ENCODE measurements at regions not wholly inside any gene's neighbourhood (a gene's known extent, or its start where the extent isn't known, plus 50 kb on each side); places are given as distances from the start of the nearest gene placed in this dataset.

DNA sequence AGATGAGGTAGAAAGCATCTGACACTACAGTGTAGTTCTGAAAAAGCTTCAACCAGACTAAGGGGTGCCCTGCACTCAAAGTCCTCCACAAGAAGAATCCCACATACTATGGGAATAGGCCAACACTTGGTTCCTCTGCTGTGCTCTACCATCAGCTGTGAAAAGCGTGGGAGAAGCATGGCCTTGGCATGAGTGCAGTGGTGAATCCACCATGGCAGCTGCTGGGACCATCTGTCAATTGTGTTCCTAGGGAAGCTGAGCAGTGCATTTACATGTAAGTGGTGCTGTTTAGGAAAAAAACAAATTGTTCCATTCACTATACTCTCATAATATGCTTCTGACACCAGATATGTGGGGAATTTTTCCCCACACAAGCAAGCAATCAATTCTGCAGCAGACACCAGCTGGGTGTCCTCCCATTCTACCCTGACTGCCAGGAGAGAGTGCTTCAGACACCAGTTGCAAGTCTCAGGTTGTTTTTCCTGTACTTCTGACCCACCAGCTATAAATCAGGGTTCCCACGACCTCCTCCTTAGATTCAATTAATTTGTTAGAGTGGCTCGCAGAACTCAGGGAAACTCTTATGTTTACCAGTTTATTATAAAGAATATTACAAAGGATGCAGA, 230.8 kb upstream of the CHRM3 start:
- H3K4me1 ChIP-seq (ENCODE audit: insufficient read depth, low read length): no peaks in the 10 kb centered on the region
- no peak for FAIRE-seq
- TF ChIP-seq TCF7 (IDR thresholded peaks at IDR 0.05; ENCODE audit: low read depth) (no peak), TAF1 (CRISPR knock-in tag; IDR thresholded peaks at IDR 0.05) (no peak), ZNF576 (CRISPR knock-in tag; IDR thresholded peaks at IDR 0.05) (no peak), EZH2 (conservative IDR thresholded peaks at IDR 0.05; ENCODE audit: low read depth, low read length) (no peak), TEAD2 (CRISPR knock-in tag; IDR thresholded peaks at IDR 0.05) (no peak), MAFF (IDR thresholded peaks at IDR 0.05; ENCODE audit: low read depth, low read length) (no peak), ZNF30 (CRISPR knock-in tag; IDR thresholded peaks at IDR 0.05) (no peak), ELF3 (CRISPR knock-in tag; IDR thresholded peaks at IDR 0.05) (no peak)
- TF ChIP-seq, protein P1, sequence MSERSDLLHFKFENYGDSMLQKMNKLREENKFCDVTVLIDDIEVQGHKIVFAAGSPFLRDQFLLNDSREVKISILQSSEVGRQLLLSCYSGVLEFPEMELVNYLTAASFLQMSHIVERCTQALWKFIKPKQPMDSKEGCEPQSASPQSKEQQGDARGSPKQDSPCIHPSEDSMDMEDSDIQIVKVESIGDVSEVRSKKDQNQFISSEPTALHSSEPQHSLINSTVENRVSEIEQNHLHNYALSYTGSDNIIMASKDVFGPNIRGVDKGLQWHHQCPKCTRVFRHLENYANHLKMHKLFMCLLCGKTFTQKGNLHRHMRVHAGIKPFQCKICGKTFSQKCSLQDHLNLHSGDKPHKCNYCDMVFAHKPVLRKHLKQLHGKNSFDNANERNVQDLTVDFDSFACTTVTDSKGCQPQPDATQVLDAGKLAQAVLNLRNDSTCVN (CRISPR knock-in tag; IDR thresholded peaks at IDR 0.05; ENCODE audit: borderline replicate concordance): no peak
- TF ChIP-seq, protein P2, sequence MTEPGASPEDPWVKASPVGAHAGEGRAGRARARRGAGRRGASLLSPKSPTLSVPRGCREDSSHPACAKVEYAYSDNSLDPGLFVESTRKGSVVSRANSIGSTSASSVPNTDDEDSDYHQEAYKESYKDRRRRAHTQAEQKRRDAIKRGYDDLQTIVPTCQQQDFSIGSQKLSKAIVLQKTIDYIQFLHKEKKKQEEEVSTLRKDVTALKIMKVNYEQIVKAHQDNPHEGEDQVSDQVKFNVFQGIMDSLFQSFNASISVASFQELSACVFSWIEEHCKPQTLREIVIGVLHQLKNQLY (CRISPR knock-in tag; IDR thresholded peaks at IDR 0.05): no peak
- TF ChIP-seq, protein P3, sequence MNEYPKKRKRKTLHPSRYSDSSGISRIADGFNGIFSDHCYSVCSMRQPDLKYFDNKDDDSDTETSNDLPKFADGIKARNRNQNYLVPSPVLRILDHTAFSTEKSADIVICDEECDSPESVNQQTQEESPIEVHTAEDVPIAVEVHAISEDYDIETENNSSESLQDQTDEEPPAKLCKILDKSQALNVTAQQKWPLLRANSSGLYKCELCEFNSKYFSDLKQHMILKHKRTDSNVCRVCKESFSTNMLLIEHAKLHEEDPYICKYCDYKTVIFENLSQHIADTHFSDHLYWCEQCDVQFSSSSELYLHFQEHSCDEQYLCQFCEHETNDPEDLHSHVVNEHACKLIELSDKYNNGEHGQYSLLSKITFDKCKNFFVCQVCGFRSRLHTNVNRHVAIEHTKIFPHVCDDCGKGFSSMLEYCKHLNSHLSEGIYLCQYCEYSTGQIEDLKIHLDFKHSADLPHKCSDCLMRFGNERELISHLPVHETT (CRISPR knock-in tag; conservative IDR thresholded peaks at IDR 0.05): no peak

More for the DNA sequence above, 230.8 kb upstream of the CHRM3 start:
- Histone ChIP-seq H3K9me3 (ENCODE audit: low read length) (peaks cover 96% of the 10 kb centered on the region), H3K27ac (ENCODE audit: extremely low read length, insufficient read depth, low read length) (no peak overlapping the region), H3K27me3 (ENCODE audit: control insufficient read depth in 1 of 2, insufficient read depth in 2 of 2, low read length in 2 of 2) (no peaks in the 10 kb centered on the region), H3K9ac (ENCODE audit: insufficient read depth, low read depth, low read length) (no peak overlapping the region), H3K36me3 (replicated peaks in 1 of 2; ENCODE audit: control insufficient read depth in 1 of 2, insufficient read depth in 2 of 2, low read length in 2 of 2) (no peaks in the 10 kb centered on the region), H4K20me1 (ENCODE audit: insufficient read depth, low read length) (no peaks in the 10 kb centered on the region), H3K4me2 (ENCODE audit: low read depth, low read length) (no peak overlapping the region), H3K79me2 (ENCODE audit: insufficient read depth, low read length) (no peaks in the 10 kb centered on the region), H2AFZ (ENCODE audit: low read length) (no peak overlapping the region), H3K4me3 (replicated peaks in 1 of 3; ENCODE audit: insufficient read depth in 1 of 3, low read depth in 2 of 3, low read length in 3 of 3) (no peak overlapping the region)
- BruUV-seq (replicated peaks): no TSS peak
- WGBS (ENCODE audit: low lambda C conversion rate): 2% methylated on average over 3 of the region's 3 CpGs
- ATAC-seq (no peak), DNase-seq (ENCODE audit: low spot score) (no peak)
- in situ Hi-C loops (cut with HindIII; ENCODE audit: extremely low pct_ligation_motif_present, low pct_unique_long_range_greater_than_20kb) (no loop called here), intact Hi-C loops (cut with micrococcal nuclease; ENCODE audit: unreplicated experiment) (no loop called here)
- ChIA-PET CTCF (ENCODE audit: low intra/inter-chr PET ratio, low total read pairs) (no interaction called here), POLR2A (no interaction called here)
